Effector memory CD8-positive, alpha-beta T cell (primary cell): ENCODE measurements at regions not wholly inside any gene's neighbourhood (a gene's known extent, or its start where the extent isn't known, plus 50 kb on each side); places are given as distances from the start of the nearest gene placed in this dataset.

Experiments
- ATAC-seq: fragments of 150-1000 bp; cut with Tn5 transposase; replicated peaks from 2 replicates; pipeline ENCODE4 v1.10.0; 2021; ENCODE audit warnings: mild to moderate bottlenecking, moderate library complexity
- DNase-seq, 3 experiments: peaks; one replicate each; pipeline ENCODE4 v3.0.0; 2021
- H3K27ac Mint-ChIP-seq, 2 donors: one replicate each; pipeline ENCODE4 v1.8.0; 2022; ENCODE audit warnings: mild to moderate bottlenecking in 2 of 2, mixed read lengths in 2 of 2, moderate library complexity in 2 of 2
- H3K27me3 Mint-ChIP-seq, 2 donors: one replicate each; pipeline ENCODE4 v1.8.0; 2022; ENCODE audit warnings: mixed read lengths in 2 of 2
- H3K36me3 Mint-ChIP-seq: one replicate; pipeline ENCODE4 v1.8.0; 2022; ENCODE audit warnings: mild to moderate bottlenecking, moderate library complexity, mixed read lengths; ENCODE audit not compliant: insufficient read depth
- H3K4me1 Mint-ChIP-seq, 2 donors: one replicate each; pipeline ENCODE4 v1.8.0; 2022; ENCODE audit warnings: low read depth in 2 of 2, mixed read lengths in 2 of 2
- H3K4me3 Mint-ChIP-seq, 2 donors: one replicate each; pipeline ENCODE4 v1.8.0; 2022; ENCODE audit warnings: mild to moderate bottlenecking in 2 of 2, mixed read lengths in 2 of 2, moderate library complexity in 2 of 2
- H3K9me3 Mint-ChIP-seq, 2 donors: one replicate each; pipeline ENCODE4 v1.8.0; 2022; ENCODE audit warnings: mixed read lengths in 2 of 2

DNA sequence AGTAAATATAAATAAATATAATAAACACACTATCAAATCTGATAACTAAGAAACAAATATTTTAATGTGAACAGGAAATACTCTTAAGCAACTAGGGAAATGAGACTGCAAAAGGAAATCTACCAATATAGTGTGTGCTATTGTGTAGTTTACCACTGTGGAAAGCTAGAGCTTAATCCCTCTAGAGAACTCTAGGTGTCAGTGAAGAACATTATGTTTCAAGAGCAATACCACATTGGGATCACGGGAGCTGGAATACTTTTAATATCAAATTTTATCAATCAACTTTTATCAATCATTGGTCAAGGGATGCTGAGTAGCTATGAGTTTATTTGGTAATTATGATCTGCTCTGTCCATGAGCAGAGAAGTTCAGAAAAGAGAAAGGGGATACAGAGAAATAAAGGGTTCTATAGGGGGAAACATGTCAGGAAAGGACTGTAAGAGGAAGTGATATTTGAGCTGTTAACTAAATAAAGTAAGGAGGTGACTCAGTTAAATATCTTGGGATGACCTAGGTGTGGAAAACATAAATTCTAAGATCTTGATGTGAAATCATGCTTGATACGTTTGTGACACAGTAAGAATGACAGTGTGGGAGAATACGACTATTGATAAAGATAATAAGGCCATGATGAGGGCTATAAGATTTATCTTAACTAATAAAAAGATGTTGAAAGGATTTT is 762.2 kb upstream of the ALCAM start:
- Mint-ChIP-seq H3K4me1 (no peaks in the 10 kb centered on the region), H3K4me3 (no peak overlapping the region), H3K27me3 (peaks cover 6 to 11% of the 10 kb centered on the region in 2 donors), H3K27ac (no peak overlapping the region), H3K9me3 (no peaks in the 10 kb centered on the region), H3K36me3 (no peaks in the 10 kb centered on the region)
- DNase-seq (no peak), ATAC-seq (no peak)

DNA sequence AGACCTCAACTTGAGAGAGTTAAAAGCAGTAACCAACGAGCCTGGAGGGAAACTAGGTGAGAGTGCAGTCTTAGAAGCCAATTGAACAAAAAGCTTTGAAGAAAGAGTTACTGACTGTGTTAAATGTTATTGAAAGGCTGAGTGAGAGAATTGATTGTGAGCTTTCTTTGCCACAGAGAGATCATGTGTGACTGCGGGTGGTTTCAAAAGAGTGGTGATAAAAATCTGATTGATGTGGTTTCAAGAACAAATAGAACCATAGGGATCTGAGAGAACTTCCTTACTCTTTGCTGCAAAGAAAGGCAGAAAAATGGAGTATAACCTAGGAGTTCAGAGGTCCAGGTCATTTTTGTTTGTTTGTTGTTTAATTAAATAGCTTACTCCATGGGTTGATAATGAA is 759.9 kb upstream of the ALCAM start:
- H3K27me3 Mint-ChIP-seq, result peaks cover 6 to 11% of the 10 kb centered on the region in 2 donors
- ATAC-seq, result no peak
- H3K36me3 Mint-ChIP-seq, result no peaks in the 10 kb centered on the region
- no peak overlapping the region for H3K4me3 Mint-ChIP-seq
- no peak overlapping the region for H3K27ac Mint-ChIP-seq
- no peaks in the 10 kb centered on the region for H3K9me3 Mint-ChIP-seq
- no peaks in the 10 kb centered on the region for H3K4me1 Mint-ChIP-seq
- no peak for DNase-seq

DNA sequence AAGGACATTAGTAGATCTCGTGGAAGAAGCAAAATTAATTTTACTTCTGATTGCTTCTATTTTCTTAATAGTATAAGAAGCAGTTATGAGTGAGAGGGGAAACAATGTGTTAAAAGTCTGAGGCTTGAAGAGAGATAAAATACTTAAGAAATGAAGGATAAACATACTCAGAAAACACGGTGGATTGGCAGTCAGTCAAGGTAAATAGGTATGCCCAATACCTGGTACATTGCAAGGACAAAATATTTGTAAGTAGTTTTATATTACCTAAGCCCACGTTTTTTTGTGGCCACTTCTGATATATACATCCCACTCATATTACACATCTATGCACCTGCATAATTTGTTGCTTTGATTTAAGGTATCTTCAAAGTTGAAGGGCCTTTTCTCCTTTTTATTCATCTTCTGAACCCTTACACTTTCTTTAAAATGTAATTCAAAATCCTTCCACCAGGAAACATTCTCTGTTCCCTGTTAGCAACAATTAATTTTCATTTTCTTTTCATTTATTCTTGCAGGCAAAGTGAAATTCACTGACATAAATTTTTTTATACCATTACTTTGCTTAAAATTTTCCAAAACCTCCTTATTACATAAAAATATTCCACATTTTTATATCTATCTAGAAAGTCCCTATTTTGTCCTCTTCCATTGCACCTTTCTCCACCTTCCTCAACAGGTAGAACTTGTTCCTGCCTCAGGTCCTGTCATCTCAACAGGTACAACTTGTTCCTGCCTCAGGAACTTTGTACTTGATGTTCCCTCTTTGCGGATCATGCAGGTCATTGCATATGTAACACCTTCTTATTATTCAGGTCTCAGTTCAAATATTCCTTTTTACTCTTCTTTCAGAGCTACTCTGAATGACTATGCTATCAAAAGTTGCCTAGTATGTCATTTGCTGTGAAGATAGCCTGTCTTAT is 755.7 kb upstream of the ALCAM start:
- DNase-seq, result no peak
- H3K4me1 Mint-ChIP-seq, result no peaks in the 10 kb centered on the region
- H3K9me3 Mint-ChIP-seq, result no peaks in the 10 kb centered on the region
- no peak for ATAC-seq
- no peak overlapping the region for H3K27ac Mint-ChIP-seq
- H3K27me3 Mint-ChIP-seq, result peaks cover 0 to 10% of the 10 kb centered on the region in 2 donors
- no peaks in the 10 kb centered on the region for H3K36me3 Mint-ChIP-seq
- no peak overlapping the region for H3K4me3 Mint-ChIP-seq

DNA sequence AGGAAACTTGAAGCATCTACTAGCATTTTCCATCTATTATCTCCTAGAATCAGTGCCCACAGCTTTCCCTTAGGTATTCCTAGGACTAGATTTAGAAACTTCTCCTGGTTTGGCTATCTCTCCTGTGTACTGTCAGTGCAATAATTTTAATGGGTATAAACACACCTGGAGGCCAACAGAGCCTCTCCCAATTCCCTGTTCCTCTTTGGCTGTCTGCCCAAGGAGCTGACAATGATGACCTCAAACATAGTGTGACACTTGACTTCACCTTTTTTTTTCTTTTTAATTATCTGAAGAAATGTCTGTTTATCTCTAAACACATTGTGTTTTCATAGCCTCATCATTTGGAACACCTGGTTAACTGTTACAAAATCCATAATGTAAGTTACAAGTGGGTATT is 754.5 kb upstream of the ALCAM start:
- Mint-ChIP-seq H3K4me3 (no peak overlapping the region), H3K9me3 (no peaks in the 10 kb centered on the region), H3K27me3 (no peaks in the 10 kb centered on the region), H3K36me3 (no peaks in the 10 kb centered on the region), H3K27ac (no peak overlapping the region), H3K4me1 (no peaks in the 10 kb centered on the region)
- DNase-seq, result no peak
- ATAC-seq, result no peak

DNA sequence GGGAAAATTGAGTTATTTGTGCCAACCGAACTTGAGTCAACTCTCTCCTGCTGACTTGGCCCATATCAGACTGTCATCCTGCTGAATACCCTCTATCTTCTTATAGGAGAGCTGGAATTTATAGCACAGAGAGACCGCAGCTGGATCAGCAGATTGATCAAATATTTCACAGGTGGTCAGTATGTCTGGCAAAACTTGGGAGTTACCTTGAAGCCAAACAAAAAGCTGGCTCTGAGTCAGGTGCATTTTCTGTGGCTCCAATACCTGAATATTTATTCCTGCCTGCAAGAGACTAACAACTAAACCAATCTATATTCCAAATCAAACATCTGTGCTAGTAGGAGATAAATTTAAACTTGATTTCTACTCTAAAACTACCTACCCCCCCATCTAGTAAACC is 752.1 kb upstream of the ALCAM start:
- DNase-seq (no peak), ATAC-seq (no peak)
- Mint-ChIP-seq H3K27ac (no peak overlapping the region), H3K36me3 (no peaks in the 10 kb centered on the region), H3K4me3 (no peak overlapping the region), H3K4me1 (no peaks in the 10 kb centered on the region), H3K9me3 (no peaks in the 10 kb centered on the region), H3K27me3 (no peaks in the 10 kb centered on the region)

DNA sequence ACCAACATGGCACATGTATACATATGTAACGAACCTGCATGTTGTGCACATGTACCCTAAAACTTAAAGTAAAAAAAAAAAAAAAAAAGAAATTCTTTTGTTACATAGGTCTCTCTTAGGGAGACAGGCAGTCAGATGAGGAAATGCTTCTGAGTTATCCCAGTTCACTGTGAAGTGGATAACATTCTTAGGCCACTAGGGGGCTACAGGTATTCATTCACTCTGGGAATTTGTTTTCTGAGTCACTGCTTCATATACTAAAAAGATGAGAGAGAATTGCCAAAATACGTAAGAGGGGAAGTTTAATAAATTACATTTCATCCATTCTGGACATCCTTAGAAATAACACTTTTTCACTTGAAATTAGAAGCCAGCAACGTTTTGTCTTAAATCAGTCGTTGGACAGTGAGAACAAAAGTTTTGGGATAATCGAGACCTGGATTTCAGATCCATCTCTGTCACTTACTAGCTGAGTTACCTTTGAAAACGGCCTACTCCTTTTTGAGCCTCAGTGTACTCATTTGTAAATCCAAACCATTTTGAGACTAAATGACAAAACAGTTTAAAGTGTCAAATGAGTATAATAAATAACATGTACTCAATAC is 738.4 kb upstream of the ALCAM start:
- no peaks in the 10 kb centered on the region for H3K9me3 Mint-ChIP-seq
- H3K36me3 Mint-ChIP-seq, result no peaks in the 10 kb centered on the region
- DNase-seq, result no peak
- ATAC-seq, result no peak
- H3K4me1 Mint-ChIP-seq, result no peaks in the 10 kb centered on the region
- H3K27me3 Mint-ChIP-seq, result no peaks in the 10 kb centered on the region
- no peak overlapping the region for H3K27ac Mint-ChIP-seq
- no peak overlapping the region for H3K4me3 Mint-ChIP-seq

DNA sequence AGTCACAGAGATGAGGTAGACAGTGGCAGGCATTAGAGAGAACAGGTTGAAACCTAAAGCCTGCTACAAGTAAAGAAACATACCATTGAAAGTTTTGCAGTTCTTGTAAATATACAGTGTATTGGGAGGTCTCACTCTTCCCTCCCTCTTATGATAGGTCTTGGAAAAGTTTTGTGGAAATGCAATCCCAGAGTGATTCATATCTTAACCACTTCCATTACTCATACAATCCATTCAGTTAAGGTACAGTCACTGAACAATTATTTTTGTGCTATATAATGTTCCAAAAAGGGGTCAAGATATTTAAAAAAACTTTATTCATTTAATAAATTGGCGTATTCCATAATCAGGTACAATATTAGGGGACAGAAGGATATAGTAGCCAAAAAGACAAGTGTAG is 737.7 kb upstream of the ALCAM start:
- no peaks in the 10 kb centered on the region for H3K9me3 Mint-ChIP-seq
- DNase-seq (no peak), ATAC-seq (no peak)
- no peaks in the 10 kb centered on the region for H3K36me3 Mint-ChIP-seq
- H3K4me1 Mint-ChIP-seq, result no peaks in the 10 kb centered on the region
- peaks cover 0 to 7% of the 10 kb centered on the region in 2 donors for H3K27me3 Mint-ChIP-seq
- H3K27ac Mint-ChIP-seq, result no peak overlapping the region
- no peak overlapping the region for H3K4me3 Mint-ChIP-seq

DNA sequence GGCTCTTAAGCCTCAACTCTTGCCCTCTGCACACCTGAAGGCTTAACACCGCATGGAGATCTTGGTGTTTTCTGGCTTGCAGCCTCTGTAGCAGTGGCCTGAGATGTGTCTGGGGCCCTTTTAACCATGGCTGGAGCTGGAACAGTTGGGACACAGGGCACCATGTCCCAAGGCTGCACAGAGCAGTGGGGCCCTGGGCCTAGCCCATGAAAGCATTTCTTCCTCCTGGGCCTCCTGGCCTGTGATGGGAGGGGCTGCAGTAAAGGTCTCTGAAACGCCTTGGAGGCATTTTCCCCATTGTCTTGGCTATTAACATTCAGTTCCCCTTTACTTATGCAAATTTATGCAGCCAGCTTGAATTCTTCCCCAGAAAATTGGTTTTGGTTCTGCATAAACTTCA is 735.5 kb upstream of the ALCAM start:
- no peak overlapping the region for H3K4me3 Mint-ChIP-seq
- H3K27ac Mint-ChIP-seq, result no peak overlapping the region
- ATAC-seq (no peak), DNase-seq (no peak)
- H3K9me3 Mint-ChIP-seq, result no peaks in the 10 kb centered on the region
- no peaks in the 10 kb centered on the region for H3K36me3 Mint-ChIP-seq
- peaks cover 4 to 8% of the 10 kb centered on the region in 2 donors for H3K27me3 Mint-ChIP-seq
- no peaks in the 10 kb centered on the region for H3K4me1 Mint-ChIP-seq

DNA sequence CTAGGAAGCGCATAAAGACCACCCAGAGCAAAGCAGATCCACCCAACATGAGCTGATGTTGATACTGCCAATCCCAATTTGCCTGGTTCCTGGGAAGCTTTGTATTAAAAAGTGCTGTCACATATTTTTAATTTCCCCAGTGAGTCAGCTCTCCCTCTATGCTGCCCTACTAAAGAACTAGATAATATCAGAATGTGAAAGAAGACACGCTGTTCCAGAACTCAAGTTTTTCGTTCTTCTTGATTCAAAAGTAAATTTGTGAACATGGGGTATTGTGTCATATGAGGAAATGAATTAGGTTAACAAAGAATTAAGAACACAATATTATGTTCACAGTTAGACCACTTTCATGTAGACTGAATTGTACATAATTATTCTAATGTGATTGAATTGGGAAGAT is 734.2 kb upstream of the ALCAM start:
- no peak overlapping the region for H3K4me3 Mint-ChIP-seq
- no peaks in the 10 kb centered on the region for H3K9me3 Mint-ChIP-seq

DNA sequence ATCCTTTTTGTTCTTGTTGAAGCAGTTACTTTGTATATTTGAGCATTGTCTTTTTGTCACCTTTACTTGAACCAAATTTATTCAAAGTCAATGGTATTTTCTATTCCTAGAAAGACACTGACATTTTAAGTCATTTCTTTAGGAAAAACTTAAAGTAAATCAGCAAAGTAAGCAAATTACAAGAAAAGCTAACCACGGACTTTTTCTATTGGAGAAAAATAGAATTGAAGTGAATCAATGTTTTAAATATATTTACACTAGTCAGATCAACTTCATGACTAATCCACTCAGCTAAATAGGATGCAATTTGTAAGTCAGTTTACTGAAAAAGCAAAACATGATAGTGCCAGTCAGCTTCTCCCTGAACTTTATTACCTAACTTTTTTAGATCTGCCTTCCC is 733.8 kb upstream of the ALCAM start:
- DNase-seq (no peak), ATAC-seq (no peak)
- Mint-ChIP-seq H3K4me3 (no peak overlapping the region), H3K4me1 (no peaks in the 10 kb centered on the region), H3K36me3 (no peaks in the 10 kb centered on the region), H3K27me3 (peaks cover 6 to 8% of the 10 kb centered on the region in 2 donors), H3K27ac (no peak overlapping the region), H3K9me3 (no peaks in the 10 kb centered on the region)

More for the DNA sequence above, 734.2 kb upstream of the ALCAM start:
- Mint-ChIP-seq H3K27ac (no peak overlapping the region), H3K27me3 (peaks cover 6 to 8% of the 10 kb centered on the region in 2 donors), H3K36me3 (no peaks in the 10 kb centered on the region), H3K4me1 (no peaks in the 10 kb centered on the region)
- ATAC-seq, result no peak
- DNase-seq, result no peak

DNA sequence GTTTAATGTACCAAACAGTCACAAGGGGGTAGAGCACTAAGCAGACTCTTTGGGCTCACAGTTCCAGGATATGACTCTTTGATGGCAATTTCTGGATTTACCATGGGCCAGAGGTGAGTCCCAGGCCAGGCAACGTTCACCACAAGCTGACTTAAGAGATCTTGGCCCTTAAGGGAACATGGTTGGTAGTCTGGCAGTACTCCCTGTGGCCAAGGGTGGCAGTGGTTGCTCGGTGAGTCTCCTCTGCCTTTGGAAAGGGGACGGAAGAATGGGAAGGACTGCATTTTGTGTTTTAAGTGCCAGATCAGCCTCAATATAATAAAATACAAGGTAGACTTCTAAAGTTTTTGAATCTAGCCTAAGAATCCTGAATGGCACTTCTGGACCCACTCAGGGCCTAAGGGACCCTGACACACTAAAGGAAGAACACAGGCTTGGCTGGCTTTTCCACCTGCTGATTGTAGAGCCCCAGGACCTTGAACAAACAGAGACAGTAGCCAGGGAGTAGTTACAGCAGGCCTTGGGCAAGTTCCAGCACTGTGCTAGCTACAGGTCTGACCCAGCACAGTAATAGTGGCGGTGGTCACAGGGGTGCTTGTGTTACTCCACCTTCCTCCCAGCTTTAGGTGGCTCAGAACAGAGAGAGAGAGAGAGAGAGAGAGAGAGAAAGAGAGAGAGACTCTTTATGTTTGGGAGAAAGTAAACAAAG is 730.7 kb upstream of the ALCAM start:
- DNase-seq, result no peak
- Mint-ChIP-seq H3K4me1 (no peaks in the 10 kb centered on the region), H3K27me3 (peaks cover 6 to 8% of the 10 kb centered on the region in 2 donors), H3K4me3 (no peak overlapping the region), H3K27ac (no peak overlapping the region), H3K36me3 (no peaks in the 10 kb centered on the region), H3K9me3 (no peaks in the 10 kb centered on the region)
- no peak for ATAC-seq

DNA sequence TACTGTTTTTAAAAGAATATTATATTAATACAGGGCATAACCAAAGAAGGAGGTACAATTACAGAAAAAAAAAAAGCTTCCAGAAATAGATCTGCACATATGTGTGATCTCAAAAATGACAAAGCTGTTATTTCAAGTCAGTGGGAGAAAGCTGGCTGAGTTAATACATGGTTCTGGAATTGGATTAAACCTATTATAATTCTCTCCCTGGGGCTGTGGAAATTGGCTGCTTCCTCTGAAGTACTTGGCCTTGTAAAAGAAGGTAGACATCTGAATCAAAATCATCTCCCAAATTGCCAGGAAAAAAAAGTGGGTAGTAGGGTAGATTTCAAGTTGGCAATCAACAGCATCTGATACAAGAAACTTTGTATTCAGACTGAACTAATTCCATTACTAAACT is 723.9 kb upstream of the ALCAM start:
- H3K4me1 Mint-ChIP-seq, result no peaks in the 10 kb centered on the region
- no peak for ATAC-seq

DNA sequence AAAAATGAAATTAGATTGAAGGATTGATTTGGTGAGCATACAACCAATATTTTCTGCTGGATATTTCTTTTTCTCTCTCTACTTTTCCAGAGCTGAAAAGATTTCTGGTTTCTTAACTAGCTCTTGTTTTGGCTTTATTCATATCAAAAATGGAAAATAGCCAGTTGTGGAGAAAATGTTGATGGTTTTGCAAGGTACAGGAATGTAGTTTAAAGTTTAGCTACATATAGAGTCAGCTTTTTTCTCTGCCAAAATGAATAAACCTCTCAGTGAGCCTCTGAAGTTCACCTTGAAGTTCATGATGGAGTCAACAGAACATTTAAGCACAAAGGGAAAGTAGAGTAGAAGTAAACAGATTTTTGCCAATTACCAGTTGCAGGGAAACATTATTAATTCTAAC is 720.5 kb upstream of the ALCAM start:
- Mint-ChIP-seq H3K9me3 (no peaks in the 10 kb centered on the region), H3K4me3 (no peak overlapping the region), H3K27ac (no peak overlapping the region), H3K36me3 (no peaks in the 10 kb centered on the region), H3K4me1 (no peaks in the 10 kb centered on the region), H3K27me3 (no peaks in the 10 kb centered on the region)
- DNase-seq, result no peak
- no peak for ATAC-seq

More for the DNA sequence above, 723.9 kb upstream of the ALCAM start:
- no peak for DNase-seq
- H3K4me3 Mint-ChIP-seq, result no peak overlapping the region
- H3K27ac Mint-ChIP-seq, result no peak overlapping the region
- H3K27me3 Mint-ChIP-seq, result no peaks in the 10 kb centered on the region
- H3K36me3 Mint-ChIP-seq, result no peaks in the 10 kb centered on the region
- H3K9me3 Mint-ChIP-seq, result no peaks in the 10 kb centered on the region
